NCI-H510A (cell line): ENCODE measurements at regions not wholly inside any gene's neighbourhood (a gene's known extent, or its start where the extent isn't known, plus 50 kb on each side); places are given as distances from the start of the nearest gene placed in this dataset.
"Not testable (repeated sequence)": the region's sequence is repeated elsewhere in the genome, so short reads cannot be mapped to it uniquely, and the experiment has no call there.

Experiments
- DNase-seq: peaks from one replicate; lab custom pipeline; 2025; lab: John Stamatoyannopoulos, UW

- no peak for DNase-seq
Observed at GRCh38 chr3:194189243-194189791, 53.4 kb downstream of the HES1 start.

- DNase-seq, result not testable (repeated sequence)
Observed at GRCh38 chr3:194191850-194192249, 55.9 kb downstream of the HES1 start.

GRCh38 chr3:194194051-194194756, 58.3 kb downstream of the HES1 start:
- no peak for DNase-seq

- no peak for DNase-seq
Observed at GRCh38 chr3:194194757-194195085, 58.8 kb downstream of the HES1 start.

GRCh38 chr3:194195611-194196010, 59.7 kb downstream of the HES1 start:
- no peak for DNase-seq

GRCh38 chr3:194196876-194197275, 60.9 kb downstream of the HES1 start:
- no peak for DNase-seq

- DNase-seq, result no peak
Observed at GRCh38 chr3:194197396-194197960, 61.5 kb downstream of the HES1 start.

GRCh38 chr3:194197981-194198695, 62.2 kb downstream of the HES1 start:
- no peak for DNase-seq

- DNase-seq, result no peak
Observed at GRCh38 chr3:194198938-194199337, 63.0 kb downstream of the HES1 start.

- DNase-seq, result no peak
Observed at GRCh38 chr3:194200422-194201081, 64.6 kb downstream of the HES1 start.

- no peak for DNase-seq
Observed at GRCh38 chr3:194201953-194202666, 66.2 kb downstream of the HES1 start.

GRCh38 chr3:194203482-194204041, 67.6 kb downstream of the HES1 start:
- DNase-seq, result no peak

GRCh38 chr3:194204042-194204987, 68.4 kb downstream of the HES1 start:
- DNase-seq, result no peak

GRCh38 chr3:194205675-194206133, 69.8 kb downstream of the HES1 start:
- peak; percentile 76 for DNase-seq

- peak; percentile 50 for DNase-seq
Observed at GRCh38 chr3:194206320-194206719, 70.4 kb downstream of the HES1 start.

- DNase-seq, result no peak
Observed at GRCh38 chr3:194208709-194209108, 72.8 kb downstream of the HES1 start.

- DNase-seq, result no peak
Observed at GRCh38 chr3:194212161-194212844, 76.4 kb downstream of the HES1 start.

GRCh38 chr3:194212845-194213331, 76.9 kb downstream of the HES1 start:
- no peak for DNase-seq

- DNase-seq, result no peak
Observed at GRCh38 chr3:194215392-194215791, 79.4 kb downstream of the HES1 start.
